ENCODE measurements at regions not wholly inside any gene's neighbourhood (a gene's known extent, or its start where the extent isn't known, plus 50 kb on each side); places are given as distances from the start of the nearest gene placed in this dataset.
A peak's percentile ranks its signal among the peaks of the same experiment; 100 is the strongest.

DNA sequence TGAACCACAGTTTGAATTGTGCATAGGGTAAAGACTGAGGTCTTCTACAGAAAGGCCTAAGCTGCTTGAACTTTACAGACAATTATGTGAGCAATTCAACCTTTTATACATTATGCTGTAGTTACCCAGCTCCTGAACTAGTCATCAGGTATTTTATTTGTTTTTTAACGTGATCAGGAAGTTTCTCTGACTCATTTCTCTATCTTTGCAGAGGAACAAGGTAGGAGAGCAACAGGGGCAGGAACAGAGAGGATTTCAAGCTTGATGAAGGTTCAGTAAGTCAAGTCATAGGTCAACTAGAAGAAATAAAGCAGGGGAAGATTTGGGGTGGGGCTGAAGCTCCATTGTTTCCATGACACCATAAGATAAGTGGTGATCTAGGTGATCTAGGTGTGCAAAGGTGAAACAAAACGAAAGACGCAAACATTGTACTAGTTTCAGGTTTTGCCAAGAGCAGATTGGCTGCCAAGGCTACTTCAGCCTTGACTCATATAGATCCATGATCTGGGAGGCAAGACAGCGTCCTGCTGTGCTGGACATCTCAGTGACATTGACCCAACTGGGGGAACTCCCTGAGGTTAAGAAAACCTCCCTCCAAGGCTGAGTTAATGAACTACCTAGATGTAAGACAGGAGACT lies 198.1 kb downstream of the DAD1 start:
- H3K4me3 ChIP-seq (replicated peaks in 1 of 3; ENCODE audit: insufficient read depth in 1 of 3, low read depth in 2 of 3, low read length in 3 of 3): no peak overlapping the region

DNA sequence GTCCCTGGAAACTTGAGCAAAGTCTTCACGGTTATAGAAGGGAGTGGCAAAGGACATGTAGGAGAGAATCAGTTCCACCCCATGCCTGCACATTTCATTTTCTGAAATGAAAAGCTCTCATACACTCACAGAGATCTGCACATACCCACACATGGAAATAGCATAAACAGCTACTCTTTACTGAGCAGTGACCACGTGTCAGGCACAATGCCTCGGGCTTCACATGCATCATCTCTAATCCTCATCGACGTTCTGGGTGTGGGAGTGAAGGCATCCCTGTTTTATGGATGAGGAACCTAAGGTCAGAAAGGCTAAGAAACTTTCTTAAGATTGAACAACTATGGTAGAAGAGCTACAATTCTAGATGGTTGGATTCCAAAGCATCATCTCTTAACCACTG lies 198.8 kb downstream of the DAD1 start:
- no peak for DNase-seq (ENCODE audit: low spot score)
- no peak for TF ChIP-seq ZNF878 (CRISPR knock-in tag; IDR thresholded peaks at IDR 0.05)
- TF ChIP-seq, protein P1, sequence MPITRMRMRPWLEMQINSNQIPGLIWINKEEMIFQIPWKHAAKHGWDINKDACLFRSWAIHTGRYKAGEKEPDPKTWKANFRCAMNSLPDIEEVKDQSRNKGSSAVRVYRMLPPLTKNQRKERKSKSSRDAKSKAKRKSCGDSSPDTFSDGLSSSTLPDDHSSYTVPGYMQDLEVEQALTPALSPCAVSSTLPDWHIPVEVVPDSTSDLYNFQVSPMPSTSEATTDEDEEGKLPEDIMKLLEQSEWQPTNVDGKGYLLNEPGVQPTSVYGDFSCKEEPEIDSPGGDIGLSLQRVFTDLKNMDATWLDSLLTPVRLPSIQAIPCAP (CRISPR knock-in tag; IDR thresholded peaks at IDR 0.05; ENCODE audit: low read depth): 0 out of 2 replicates have a peak, but pooled peaks have one; percentile 46
- TF ChIP-seq, protein P2, sequence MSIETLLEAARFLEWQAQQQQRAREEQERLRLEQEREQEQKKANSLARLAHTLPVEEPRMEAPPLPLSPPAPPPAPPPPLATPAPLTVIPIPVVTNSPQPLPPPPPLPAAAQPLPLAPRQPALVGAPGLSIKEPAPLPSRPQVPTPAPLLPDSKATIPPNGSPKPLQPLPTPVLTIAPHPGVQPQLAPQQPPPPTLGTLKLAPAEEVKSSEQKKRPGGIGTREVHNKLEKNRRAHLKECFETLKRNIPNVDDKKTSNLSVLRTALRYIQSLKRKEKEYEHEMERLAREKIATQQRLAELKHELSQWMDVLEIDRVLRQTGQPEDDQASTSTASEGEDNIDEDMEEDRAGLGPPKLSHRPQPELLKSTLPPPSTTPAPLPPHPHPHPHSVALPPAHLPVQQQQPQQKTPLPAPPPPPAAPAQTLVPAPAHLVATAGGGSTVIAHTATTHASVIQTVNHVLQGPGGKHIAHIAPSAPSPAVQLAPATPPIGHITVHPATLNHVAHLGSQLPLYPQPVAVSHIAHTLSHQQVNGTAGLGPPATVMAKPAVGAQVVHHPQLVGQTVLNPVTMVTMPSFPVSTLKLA (IDR thresholded peaks at IDR 0.05): peak; percentile 65
- TF ChIP-seq, protein P3, sequence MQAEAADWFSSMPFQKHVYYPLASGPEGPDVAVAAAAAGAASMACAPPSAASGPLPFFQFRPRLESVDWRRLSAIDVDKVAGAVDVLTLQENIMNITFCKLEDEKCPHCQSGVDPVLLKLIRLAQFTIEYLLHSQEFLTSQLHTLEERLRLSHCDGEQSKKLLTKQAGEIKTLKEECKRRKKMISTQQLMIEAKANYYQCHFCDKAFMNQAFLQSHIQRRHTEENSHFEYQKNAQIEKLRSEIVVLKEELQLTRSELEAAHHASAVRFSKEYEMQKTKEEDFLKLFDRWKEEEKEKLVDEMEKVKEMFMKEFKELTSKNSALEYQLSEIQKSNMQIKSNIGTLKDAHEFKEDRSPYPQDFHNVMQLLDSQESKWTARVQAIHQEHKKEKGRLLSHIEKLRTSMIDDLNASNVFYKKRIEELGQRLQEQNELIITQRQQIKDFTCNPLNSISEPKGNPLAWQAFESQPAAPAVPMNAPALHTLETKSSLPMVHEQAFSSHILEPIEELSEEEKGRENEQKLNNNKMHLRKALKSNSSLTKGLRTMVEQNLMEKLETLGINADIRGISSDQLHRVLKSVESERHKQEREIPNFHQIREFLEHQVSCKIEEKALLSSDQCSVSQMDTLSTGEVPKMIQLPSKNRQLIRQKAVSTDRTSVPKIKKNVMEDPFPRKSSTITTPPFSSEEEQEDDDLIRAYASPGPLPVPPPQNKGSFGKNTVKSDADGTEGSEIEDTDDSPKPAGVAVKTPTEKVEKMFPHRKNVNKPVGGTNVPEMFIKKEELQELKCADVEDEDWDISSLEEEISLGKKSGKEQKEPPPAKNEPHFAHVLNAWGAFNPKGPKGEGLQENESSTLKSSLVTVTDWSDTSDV (CRISPR knock-in tag; IDR thresholded peaks at IDR 0.05): no peak
- TF ChIP-seq ZFP37 (CRISPR knock-in tag; IDR thresholded peaks at IDR 0.05; ENCODE audit: borderline replicate concordance): no peak
- no peak for TF ChIP-seq NFKBIZ (CRISPR knock-in tag; IDR thresholded peaks at IDR 0.05)
- no peak overlapping the region for H2AFZ ChIP-seq (ENCODE audit: low read length)
- H3K9ac ChIP-seq (ENCODE audit: insufficient read depth, low read depth, low read length): no peak overlapping the region
- no peak for FAIRE-seq
- WGBS (ENCODE audit: low lambda C conversion rate): 8% methylated on average over 5 of the region's 5 CpGs
- ATAC-seq: no peak
- H3K27ac ChIP-seq (ENCODE audit: extremely low read length, insufficient read depth, low read length): no peak overlapping the region
- no peaks in the 10 kb centered on the region for H4K20me1 ChIP-seq (ENCODE audit: insufficient read depth, low read length)
- no peaks in the 10 kb centered on the region for H3K9me3 ChIP-seq (ENCODE audit: low read length)
- H3K36me3 ChIP-seq (replicated peaks in 1 of 2; ENCODE audit: control insufficient read depth in 1 of 2, insufficient read depth in 2 of 2, low read length in 2 of 2): no peaks in the 10 kb centered on the region
- BruUV-seq (replicated peaks): no TSS peak
- intact Hi-C loops (cut with micrococcal nuclease; ENCODE audit: unreplicated experiment): no loop called here
- peaks cover 0 to 7% of the 10 kb centered on the region in 2 experiments; a peak in 2 of 5 replicates for H3K27me3 ChIP-seq (ENCODE audit: control insufficient read depth in 1 of 2, insufficient read depth in 2 of 2, low read length in 2 of 2)
- H3K4me2 ChIP-seq (ENCODE audit: low read depth, low read length): no peak overlapping the region
- H3K4me3 ChIP-seq (replicated peaks in 1 of 3; ENCODE audit: insufficient read depth in 1 of 3, low read depth in 2 of 3, low read length in 3 of 3): no peak overlapping the region
- H3K4me1 ChIP-seq (ENCODE audit: insufficient read depth, low read length): no peaks in the 10 kb centered on the region
- in situ Hi-C loops (cut with HindIII; ENCODE audit: extremely low pct_ligation_motif_present, low pct_unique_long_range_greater_than_20kb): loop anchor here (5.0 kb wide), 1 partner anchor 82 kb away; no protein-coding TSS in a partner anchor
- CTCF ChIA-PET (ENCODE audit: low intra/inter-chr PET ratio, low total read pairs): interaction anchor here (1.9 kb wide), 1 partner anchor 44 kb away, joined by 7 read pairs; no protein-coding TSS in a partner anchor
- H3K79me2 ChIP-seq (ENCODE audit: insufficient read depth, low read length): no peaks in the 10 kb centered on the region
- POLR2A ChIA-PET: no interaction called here

More for the DNA sequence above, 198.1 kb downstream of the DAD1 start:
- FAIRE-seq (no peak), ATAC-seq (no peak), DNase-seq (ENCODE audit: low spot score) (peak; percentile 41)
- 1% methylated on average over 4 of the region's 4 CpGs for WGBS (ENCODE audit: low lambda C conversion rate)
- intact Hi-C loops (cut with micrococcal nuclease; ENCODE audit: unreplicated experiment) (no loop called here), in situ Hi-C loops (cut with HindIII; ENCODE audit: extremely low pct_ligation_motif_present, low pct_unique_long_range_greater_than_20kb) (loop anchor here (5.0 kb wide), 1 partner anchor 81 kb away; no protein-coding TSS in a partner anchor)
- Histone ChIP-seq H3K4me1 (ENCODE audit: insufficient read depth, low read length) (no peaks in the 10 kb centered on the region), H3K9ac (ENCODE audit: insufficient read depth, low read depth, low read length) (no peak overlapping the region), H2AFZ (ENCODE audit: low read length) (no peak overlapping the region), H3K79me2 (ENCODE audit: insufficient read depth, low read length) (no peaks in the 10 kb centered on the region), H3K9me3 (ENCODE audit: low read length) (no peaks in the 10 kb centered on the region), H3K36me3 (replicated peaks in 1 of 2; ENCODE audit: control insufficient read depth in 1 of 2, insufficient read depth in 2 of 2, low read length in 2 of 2) (no peaks in the 10 kb centered on the region), H3K27me3 (ENCODE audit: control insufficient read depth in 1 of 2, insufficient read depth in 2 of 2, low read length in 2 of 2) (peaks cover 0 to 7% of the 10 kb centered on the region in 2 experiments; a peak in 2 of 5 replicates), H4K20me1 (ENCODE audit: insufficient read depth, low read length) (no peaks in the 10 kb centered on the region), H3K4me2 (ENCODE audit: low read depth, low read length) (no peak overlapping the region), H3K27ac (ENCODE audit: extremely low read length, insufficient read depth, low read length) (no peak overlapping the region)
- POLR2A ChIA-PET: no interaction called here
- BruUV-seq (replicated peaks): no TSS peak
- TF ChIP-seq ZSCAN21 (CRISPR knock-in tag; IDR thresholded peaks at IDR 0.05; ENCODE audit: borderline replicate concordance): no peak
- TF ChIP-seq ZNF3 (CRISPR knock-in tag; IDR thresholded peaks at IDR 0.05): no peak
- CTCF ChIA-PET (ENCODE audit: low intra/inter-chr PET ratio, low total read pairs): interaction anchor here (1.6 to 1.9 kb wide), 3 partner anchors 43 to 82 kb away, joined by 3 to 7 read pairs (median 7); no protein-coding TSS in a partner anchor

Data from HepG2 (cell line).